ENCODE measurements at regions not wholly inside any gene's neighbourhood (a gene's known extent, or its start where the extent isn't known, plus 50 kb on each side); places are given as distances from the start of the nearest gene placed in this dataset.
A peak's percentile ranks its signal among the peaks of the same experiment; 100 is the strongest.

- DNase-seq (ENCODE audit: low read depth): no peak
- no peak overlapping the region for H3K4me3 ChIP-seq (ENCODE audit: low read depth, low read length)
- no peak for TF ChIP-seq CTCF (IDR thresholded peaks at IDR 0.05; ENCODE audit: insufficient read depth, low read depth, low read length)
Observed at GRCh38 chr1:112177314-112177713, 187.8 kb upstream of the KCND3 start.

- TF ChIP-seq CTCF (IDR thresholded peaks at IDR 0.05; ENCODE audit: insufficient read depth, low read depth, low read length): no peak
- H3K4me3 ChIP-seq (ENCODE audit: low read depth, low read length): no peak overlapping the region
- DNase-seq (ENCODE audit: low read depth): no peak
Observed at GRCh38 chr1:112188611-112189010, 199.1 kb upstream of the KCND3 start.

- H3K4me3 ChIP-seq (ENCODE audit: low read depth, low read length): no peak overlapping the region
- no peak for TF ChIP-seq CTCF (IDR thresholded peaks at IDR 0.05; ENCODE audit: insufficient read depth, low read depth, low read length)
- no peak for DNase-seq (ENCODE audit: low read depth)
Observed at GRCh38 chr1:112196008-112196588, 199.9 kb upstream of the CTTNBP2NL start.

- DNase-seq (ENCODE audit: low read depth): no peak
- TF ChIP-seq CTCF (IDR thresholded peaks at IDR 0.05; ENCODE audit: insufficient read depth, low read depth, low read length): no peak
- no peak overlapping the region for H3K4me3 ChIP-seq (ENCODE audit: low read depth, low read length)
Observed at GRCh38 chr1:112196731-112197130, 199.3 kb upstream of the CTTNBP2NL start.

- TF ChIP-seq CTCF (IDR thresholded peaks at IDR 0.05; ENCODE audit: insufficient read depth, low read depth, low read length): no peak
- no peak for DNase-seq (ENCODE audit: low read depth)
- no peak overlapping the region for H3K4me3 ChIP-seq (ENCODE audit: low read depth, low read length)
Observed at GRCh38 chr1:112209493-112209892, 186.5 kb upstream of the CTTNBP2NL start.

- peak; percentile 2 for DNase-seq (ENCODE audit: low read depth)
- no peak overlapping the region for H3K4me3 ChIP-seq (ENCODE audit: low read depth, low read length)
- TF ChIP-seq CTCF (IDR thresholded peaks at IDR 0.05; ENCODE audit: insufficient read depth, low read depth, low read length): no peak
Observed at GRCh38 chr1:112219267-112219666, 176.7 kb upstream of the CTTNBP2NL start.

GRCh38 chr1:112230232-112230631, 165.8 kb upstream of the CTTNBP2NL start:
- TF ChIP-seq CTCF (IDR thresholded peaks at IDR 0.05; ENCODE audit: insufficient read depth, low read depth, low read length): no peak

More at GRCh38 chr1:112230232-112230631, 165.8 kb upstream of the CTTNBP2NL start:
- no peak for DNase-seq (ENCODE audit: low read depth)
- no peak overlapping the region for H3K4me3 ChIP-seq (ENCODE audit: low read depth, low read length)

All from fibroblast of villous mesenchyme (primary cell).